GM18505 (cell line): ENCODE measurements at regions not wholly inside any gene's neighbourhood (a gene's known extent, or its start where the extent isn't known, plus 50 kb on each side); places are given as distances from the start of the nearest gene placed in this dataset.
"Not testable (repeated sequence)": the region's sequence is repeated elsewhere in the genome, so short reads cannot be mapped to it uniquely, and the experiment has no call there.

Experiments
- ATAC-seq: cut with Tn5 transposase; IDR thresholded peaks from one replicate; pipeline ENCODE4 v1.9.1; 2021; ENCODE audit not compliant: unreplicated experiment
- POLR2A ChIP-seq: IDR thresholded peaks from 4 replicates; pipeline ENCODE4 v1.6.1; 2011; ENCODE audit warnings: borderline replicate concordance; ENCODE audit not compliant: insufficient read depth, insufficient read length; ENCODE audit errors: extremely low read depth

- TF ChIP-seq POLR2A, result no peak
- no peak for ATAC-seq
Observed at GRCh38 chr4:38383646-38384121, 280.3 kb upstream of the KLF3 start.

GRCh38 chr4:38385093-38386004, 278.6 kb upstream of the KLF3 start:
- no peak for TF ChIP-seq POLR2A
- no peak for ATAC-seq

GRCh38 chr4:38386005-38386551, 277.9 kb upstream of the KLF3 start:
- no peak for ATAC-seq
- no peak for TF ChIP-seq POLR2A

GRCh38 chr4:38386654-38387188, 277.3 kb upstream of the KLF3 start:
- ATAC-seq, result no peak
- TF ChIP-seq POLR2A, result no peak

GRCh38 chr4:38387348-38387747, 276.7 kb upstream of the KLF3 start:
- no peak for TF ChIP-seq POLR2A
- no peak for ATAC-seq

GRCh38 chr4:38387819-38388218, 276.2 kb upstream of the KLF3 start:
- no peak for TF ChIP-seq POLR2A
- ATAC-seq, result no peak

- ATAC-seq, result not testable (repeated sequence)
Observed at GRCh38 chr4:38388907-38389306, 275.1 kb upstream of the KLF3 start.

GRCh38 chr4:38390969-38391545, 272.9 kb upstream of the KLF3 start:
- no peak for ATAC-seq

GRCh38 chr4:38392223-38392855, 271.7 kb upstream of the KLF3 start:
- TF ChIP-seq POLR2A, result no peak
- no peak for ATAC-seq

More at GRCh38 chr4:38390969-38391545, 272.9 kb upstream of the KLF3 start:
- TF ChIP-seq POLR2A, result no peak

- no peak for TF ChIP-seq POLR2A
- no peak for ATAC-seq
Observed at GRCh38 chr4:38396091-38396490, 267.9 kb upstream of the KLF3 start.

GRCh38 chr4:38396845-38397547, 267.0 kb upstream of the KLF3 start:
- no peak for ATAC-seq
- TF ChIP-seq POLR2A, result no peak

GRCh38 chr4:38400946-38401345, 263.1 kb upstream of the KLF3 start:
- ATAC-seq, result no peak
- TF ChIP-seq POLR2A, result no peak

- no peak for ATAC-seq
- TF ChIP-seq POLR2A, result no peak
Observed at GRCh38 chr4:38406243-38406642, 257.8 kb upstream of the KLF3 start.
